Pancreas (tissue), 10 donors: ENCODE measurements at regions not wholly inside any gene's neighbourhood (a gene's known extent, or its start where the extent isn't known, plus 50 kb on each side); places are given as distances from the start of the nearest gene placed in this dataset.

Experiments used
- ATAC-seq, 4 donors: fragments of 200-7000 bp; cut with Tn5 transposase; one replicate each; pipeline versions ENCODE4 v1.8.0 to v1.9.1; 2020; ENCODE audit warnings: mild to moderate bottlenecking in 4 of 4, moderate library complexity in 4 of 4
- DNase-seq, 6 donors: peaks; one replicate each; pipeline ENCODE4 v3.0.0-alpha.2; 2020
- FAIRE-seq: peaks from 2 replicates; lab custom pipeline; 2012; peaks lifted over from hg19 to GRCh38; lab: Jason Lieb, UNC
- H3K27ac ChIP-seq, 4 donors: fragments of 200-600 bp; sonication (generic); 1 replicate in 3 of 4; 2 replicates in 1 of 4; pipeline versions ENCODE4 v1.5.0 to v1.8.0; 2020
- H3K27me3 ChIP-seq, 4 donors: fragments of 200-600 bp; one replicate each; pipeline ENCODE4 v1.8.0; 2021
- H3K36me3 ChIP-seq, 3 donors: fragments of 200-600 bp; sonication (generic) in 1 of 3; one replicate each; pipeline versions ENCODE4 v1.5.0 to v1.8.0; 2020 to 2021
- H3K4me1 ChIP-seq, 3 donors: fragments of 200-600 bp; one replicate each; pipeline ENCODE4 v1.8.0; 2021
- H3K4me3 ChIP-seq, 4 donors: fragments of 200-600 bp; sonication (generic) in 2 of 4; one replicate each; pipeline versions ENCODE4 v1.5.0 to v1.8.0; 2020 to 2021
- H3K9me3 ChIP-seq, 4 donors: fragments of 200-600 bp; one replicate each; pipeline ENCODE4 v1.8.0; 2021
- WGBS, 2 donors: extraction: QIAGEN DNeasy Blood & Tissue Kit; methylation state at CpG; one replicate each; pipeline ENCODE4 v1.1.7; 2013; 5-methylcytosine and 5-hydroxymethylcytosine counted together
- intact Hi-C, 3 donors: fragments of 100-400 bp; cut with DNase I; formaldehyde crosslinking; loops; one replicate each; pipeline versions ENCODE4 v1.11.1 to v1.14.2; 2022
- TF ChIP-seq, protein P1 (sequence below), 4 donors: fragments of 200-600 bp; sonication (generic) in 3 of 4; IDR thresholded peaks; one replicate each; pipeline versions ENCODE4 v1.5.0 to v1.8.0; 2021; ENCODE audit warnings: antibody characterized with exemption in 4 of 4
- donor health status: healthy with polysubstance abuse.
- donor health status: DM: no; HTN: no; CAD: no; lungs with moderate emphysema.
- donor health status: DM: no; HTN: no; CAD: no.
- donor health status: control.
- donor health status: control.
- donor health status: Bipolar disorder and iron deficiency.
- donor health status: DM: yes; HTN: yes; CAD: no.
- donor health status: DM: no; HTN: no; CAD: no.
- donor health status: DM: no; HTN: no; CAD: no.
- donor health status: DM: yes; HTN: yes; CAD: no.

DNA sequence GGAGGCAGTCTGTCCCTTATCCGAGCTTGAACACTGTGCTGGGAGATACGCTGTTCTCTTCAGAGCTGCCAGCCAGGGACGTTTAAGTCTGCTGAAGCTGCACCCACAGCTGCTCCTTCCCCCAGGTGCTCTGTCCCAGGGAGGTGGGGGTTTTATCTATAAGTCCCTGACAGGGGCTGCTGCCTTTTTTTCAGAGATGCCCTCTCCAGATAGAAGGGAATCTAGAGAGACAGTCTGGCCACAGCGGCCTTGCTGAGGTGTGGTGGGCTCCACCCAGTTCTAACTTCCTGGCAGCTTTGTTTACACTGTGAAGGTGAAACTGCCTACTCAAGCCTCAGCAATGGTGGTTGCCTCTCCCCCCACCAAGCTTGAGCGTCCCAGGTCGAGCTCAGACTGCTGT lies 319.9 kb upstream of the GRM7 start:
- Histone ChIP-seq H3K27ac (no peak overlapping the region), H3K4me3 (no peak overlapping the region), H3K9me3 (no peaks in the 10 kb centered on the region), H3K36me3 (no peaks in the 10 kb centered on the region), H3K4me1 (no peaks in the 10 kb centered on the region), H3K27me3 (no peaks in the 10 kb centered on the region)
- TF ChIP-seq, protein P1, sequence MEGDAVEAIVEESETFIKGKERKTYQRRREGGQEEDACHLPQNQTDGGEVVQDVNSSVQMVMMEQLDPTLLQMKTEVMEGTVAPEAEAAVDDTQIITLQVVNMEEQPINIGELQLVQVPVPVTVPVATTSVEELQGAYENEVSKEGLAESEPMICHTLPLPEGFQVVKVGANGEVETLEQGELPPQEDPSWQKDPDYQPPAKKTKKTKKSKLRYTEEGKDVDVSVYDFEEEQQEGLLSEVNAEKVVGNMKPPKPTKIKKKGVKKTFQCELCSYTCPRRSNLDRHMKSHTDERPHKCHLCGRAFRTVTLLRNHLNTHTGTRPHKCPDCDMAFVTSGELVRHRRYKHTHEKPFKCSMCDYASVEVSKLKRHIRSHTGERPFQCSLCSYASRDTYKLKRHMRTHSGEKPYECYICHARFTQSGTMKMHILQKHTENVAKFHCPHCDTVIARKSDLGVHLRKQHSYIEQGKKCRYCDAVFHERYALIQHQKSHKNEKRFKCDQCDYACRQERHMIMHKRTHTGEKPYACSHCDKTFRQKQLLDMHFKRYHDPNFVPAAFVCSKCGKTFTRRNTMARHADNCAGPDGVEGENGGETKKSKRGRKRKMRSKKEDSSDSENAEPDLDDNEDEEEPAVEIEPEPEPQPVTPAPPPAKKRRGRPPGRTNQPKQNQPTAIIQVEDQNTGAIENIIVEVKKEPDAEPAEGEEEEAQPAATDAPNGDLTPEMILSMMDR (IDR thresholded peaks at IDR 0.05), result no peak
- 71 to 74% methylated on average over 6 of the region's 6 CpGs for WGBS, 2 donors
- DNase-seq (no peak), ATAC-seq (no peak), FAIRE-seq (no peak)
- intact Hi-C loops, result no loop called here

DNA sequence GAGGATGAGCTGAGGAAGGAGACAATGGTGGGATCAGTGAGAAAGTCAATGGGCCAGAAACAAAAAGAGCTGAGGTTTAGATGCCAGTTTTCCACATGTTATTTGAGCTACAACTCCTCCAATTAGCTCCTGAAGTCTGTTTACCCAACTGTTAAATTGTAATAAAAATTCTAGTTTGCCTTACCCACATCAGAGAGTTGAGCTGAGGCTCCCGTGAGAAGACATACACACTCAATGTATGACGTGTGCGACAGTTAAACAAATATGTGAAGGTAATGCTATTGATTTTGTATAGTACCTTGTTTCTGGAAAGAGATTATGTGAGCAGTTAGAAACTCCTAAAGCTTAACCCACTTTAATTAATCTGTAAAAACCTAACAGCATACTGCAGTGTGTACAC lies 318.1 kb upstream of the GRM7 start:
- 11 to 18% methylated on average over 3 of the region's 3 CpGs for WGBS, 2 donors
- H3K4me3 ChIP-seq, result no peak overlapping the region

DNA sequence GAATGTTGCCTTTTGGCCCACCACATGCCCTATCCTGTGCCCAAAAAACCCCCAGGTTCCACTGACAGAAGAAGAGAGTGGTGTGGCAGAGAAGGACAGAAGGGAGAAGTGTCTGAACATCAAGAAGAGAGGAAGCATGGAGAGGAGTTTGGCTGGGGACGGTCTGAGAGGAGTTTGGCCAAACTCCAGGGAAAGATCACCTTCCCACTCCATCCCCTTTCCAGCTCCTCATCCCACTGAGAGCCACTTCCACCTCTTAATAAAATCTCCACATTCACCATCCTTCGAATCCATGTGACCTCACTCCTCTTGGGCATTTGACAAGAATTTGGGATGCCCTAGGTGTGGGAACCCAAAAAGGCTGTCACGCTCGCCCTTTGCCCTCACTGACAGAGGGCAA lies 311.6 kb upstream of the GRM7 start:
- Histone ChIP-seq H3K4me3 (no peak overlapping the region), H3K27ac (no peak overlapping the region), H3K9me3 (no peaks in the 10 kb centered on the region), H3K36me3 (no peaks in the 10 kb centered on the region), H3K27me3 (no peaks in the 10 kb centered on the region), H3K4me1 (no peaks in the 10 kb centered on the region)
- FAIRE-seq (no peak), ATAC-seq (no peak), DNase-seq (no peak)
- TF ChIP-seq, protein P1 (IDR thresholded peaks at IDR 0.05), result no peak
- intact Hi-C loops, result no loop called here
- WGBS, 2 donors, result 92 to 97% methylated on average over 4 of the region's 4 CpGs

More for the DNA sequence above, 318.1 kb upstream of the GRM7 start:
- TF ChIP-seq, protein P1 (IDR thresholded peaks at IDR 0.05), result no peak
- intact Hi-C loops, result no loop called here
- no peak for FAIRE-seq
- DNase-seq, result no peak
- Histone ChIP-seq H3K36me3 (no peaks in the 10 kb centered on the region), H3K9me3 (no peaks in the 10 kb centered on the region), H3K27me3 (no peaks in the 10 kb centered on the region), H3K27ac (no peak overlapping the region), H3K4me1 (no peaks in the 10 kb centered on the region)
- ATAC-seq, result peak in 2 of 4 donors; percentile 15 to 18

DNA sequence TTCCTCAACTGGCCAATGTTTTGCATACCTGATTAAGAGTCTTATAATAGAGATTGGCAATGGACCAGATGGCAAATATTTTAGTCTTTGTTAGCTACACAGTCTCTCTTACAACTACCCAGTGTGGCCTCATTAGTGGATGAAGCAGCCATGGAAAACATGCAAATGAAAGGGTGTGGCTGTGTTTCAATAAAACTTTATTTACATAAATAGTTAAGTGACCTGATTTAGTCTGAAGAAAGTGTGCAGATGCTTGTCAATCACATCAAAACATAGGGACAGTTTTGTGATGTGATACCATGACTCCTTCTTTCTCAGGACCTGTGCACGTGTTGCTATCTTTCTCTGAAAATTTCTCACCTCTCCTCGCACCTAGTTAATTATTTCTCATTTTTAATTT lies 309.8 kb upstream of the GRM7 start:
- DNase-seq (no peak), ATAC-seq (no peak), FAIRE-seq (no peak)
- TF ChIP-seq, protein P1 (IDR thresholded peaks at IDR 0.05), result no peak
- Histone ChIP-seq H3K9me3 (no peaks in the 10 kb centered on the region), H3K4me1 (no peaks in the 10 kb centered on the region), H3K27ac (no peak overlapping the region), H3K36me3 (no peaks in the 10 kb centered on the region), H3K27me3 (no peaks in the 10 kb centered on the region), H3K4me3 (no peak overlapping the region)
- intact Hi-C loops, result no loop called here
- 75 to 77% methylated on average over 2 of the region's 2 CpGs for WGBS, 2 donors

DNA sequence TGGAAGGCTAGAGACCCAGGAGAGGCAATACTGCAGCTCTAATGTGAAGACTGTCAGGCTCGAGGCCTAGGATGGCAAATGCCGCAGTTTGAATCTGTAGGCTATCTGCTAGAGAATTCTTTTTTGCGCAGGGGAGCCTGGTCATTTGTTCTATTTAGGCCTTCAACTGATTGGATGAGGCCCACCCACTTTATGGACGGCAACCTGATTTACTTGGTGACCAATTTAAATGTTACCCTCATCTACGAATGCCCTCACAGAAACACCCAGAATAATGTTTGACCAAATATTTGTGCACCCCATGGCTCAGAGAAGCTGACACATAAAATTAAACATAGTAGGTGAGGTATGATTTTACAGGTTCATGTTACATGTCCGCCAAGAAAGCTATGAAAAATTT lies 300.7 kb upstream of the GRM7 start:
- H3K9me3 ChIP-seq, result no peaks in the 10 kb centered on the region
- no peaks in the 10 kb centered on the region for H3K27me3 ChIP-seq
- no peak overlapping the region for H3K4me3 ChIP-seq
- 90 to 92% methylated on average over 6 of the region's 6 CpGs for WGBS, 2 donors
- no peak for ATAC-seq
- no peak for DNase-seq
- no peaks in the 10 kb centered on the region for H3K36me3 ChIP-seq
- TF ChIP-seq, protein P1 (IDR thresholded peaks at IDR 0.05), result no peak
- no peak overlapping the region for H3K27ac ChIP-seq
- intact Hi-C loops, result no loop called here
- no peak for FAIRE-seq
- H3K4me1 ChIP-seq, result no peaks in the 10 kb centered on the region
